ENCODE measurements at regions not wholly inside any gene's neighbourhood (a gene's known extent, or its start where the extent isn't known, plus 50 kb on each side); places are given as distances from the start of the nearest gene placed in this dataset.

GRCh38 chr2:156892467-156893281 is 364.8 kb upstream of the GALNT5 start:
- H3K9me3 ChIP-seq (ENCODE audit: control insufficient read depth, insufficient read depth, low read depth, low read length): no peaks in the 10 kb centered on the region
- H3K4me3 ChIP-seq (replicated peaks in 1 of 4; ENCODE audit: control extremely low read depth in 1 of 4, insufficient read depth in 1 of 4, low read depth in 3 of 4, low read length in 4 of 4): peak overlapping the region; percentile 37 to 60 (median 48)
- peak overlapping the region; percentile 4 for H3K9ac ChIP-seq (ENCODE audit: insufficient read depth, low read length)
- no peaks in the 10 kb centered on the region for H3K27me3 ChIP-seq (ENCODE audit: control insufficient read depth, insufficient read depth, low read length)
- TF ChIP-seq EZH2 (IDR thresholded peaks at IDR 0.05; ENCODE audit: low read length, missing control alignments) (no peak), CTCF (conservative IDR thresholded peaks at IDR 0.05 in 1 of 2, IDR thresholded peaks at IDR 0.05 in 1 of 2; ENCODE audit: low read depth in 1 of 2, low read length in 2 of 2) (peak; percentile 39 to 48)
- H4K20me1 ChIP-seq (ENCODE audit: control insufficient read depth, extremely low read depth, insufficient read depth, low read length): no peaks in the 10 kb centered on the region
- peak overlapping the region; percentile 86 for H3K4me2 ChIP-seq (ENCODE audit: extremely low read depth, insufficient read depth, low read length)
- peak overlapping the region; percentile 92 for H2AFZ ChIP-seq (ENCODE audit: low read length)
- peak; percentile 44 to 76 for DNase-seq (ENCODE audit: low read depth in 2 of 2)
- H3K27ac ChIP-seq (ENCODE audit: insufficient read depth, low read length): no peak overlapping the region
- peaks cover 3% of the 10 kb centered on the region for H3K4me1 ChIP-seq (ENCODE audit: control insufficient read depth, extremely low read depth, insufficient read depth, low read length)
- no peaks in the 10 kb centered on the region for H3K36me3 ChIP-seq (ENCODE audit: control insufficient read depth, insufficient read depth, low read length)
- H3K79me2 ChIP-seq (ENCODE audit: control insufficient read depth, insufficient read depth, low read length): no peaks in the 10 kb centered on the region

- Histone ChIP-seq H3K36me3 (ENCODE audit: control insufficient read depth, insufficient read depth, low read length) (no peaks in the 10 kb centered on the region), H3K27me3 (ENCODE audit: control insufficient read depth, insufficient read depth, low read length) (no peaks in the 10 kb centered on the region), H3K4me3 (replicated peaks in 1 of 4; ENCODE audit: control extremely low read depth in 1 of 4, insufficient read depth in 1 of 4, low read depth in 3 of 4, low read length in 4 of 4) (no peak overlapping the region), H2AFZ (ENCODE audit: low read length) (no peak overlapping the region), H3K9ac (ENCODE audit: insufficient read depth, low read length) (no peak overlapping the region), H3K9me3 (ENCODE audit: control insufficient read depth, insufficient read depth, low read depth, low read length) (no peaks in the 10 kb centered on the region), H4K20me1 (ENCODE audit: control insufficient read depth, extremely low read depth, insufficient read depth, low read length) (no peaks in the 10 kb centered on the region), H3K27ac (ENCODE audit: insufficient read depth, low read length) (no peak overlapping the region), H3K4me2 (ENCODE audit: extremely low read depth, insufficient read depth, low read length) (no peak overlapping the region), H3K79me2 (ENCODE audit: control insufficient read depth, insufficient read depth, low read length) (no peaks in the 10 kb centered on the region), H3K4me1 (ENCODE audit: control insufficient read depth, extremely low read depth, insufficient read depth, low read length) (peaks cover 3% of the 10 kb centered on the region)
- DNase-seq (ENCODE audit: low read depth in 2 of 2): peak; percentile 39 to 75
- TF ChIP-seq EZH2 (IDR thresholded peaks at IDR 0.05; ENCODE audit: low read length, missing control alignments) (no peak), CTCF (conservative IDR thresholded peaks at IDR 0.05 in 1 of 2, IDR thresholded peaks at IDR 0.05 in 1 of 2; ENCODE audit: low read depth in 1 of 2, low read length in 2 of 2) (no peak)
These were observed 361.2 kb upstream of the GALNT5 start for GRCh38 chr2:156896294-156896693.

DNA sequence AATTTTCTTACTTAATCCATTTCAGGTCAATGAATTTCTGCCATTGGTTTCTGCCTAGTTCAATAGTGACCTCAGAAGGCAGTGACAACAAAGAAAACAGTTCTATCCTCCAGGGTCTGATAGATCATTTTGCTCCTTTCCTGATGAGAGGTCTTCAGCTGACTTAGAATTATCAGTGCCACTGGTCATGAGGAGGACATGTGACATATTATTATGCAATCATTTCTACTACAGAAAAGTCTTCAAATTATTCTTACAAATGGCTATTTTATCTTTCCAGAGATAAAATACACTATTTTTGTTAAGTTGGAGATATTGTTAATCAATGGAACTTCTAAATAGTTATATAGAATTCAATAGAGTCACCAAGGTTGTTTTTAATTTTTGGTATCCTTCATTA is 360.0 kb upstream of the GALNT5 start:
- TF ChIP-seq EZH2 (IDR thresholded peaks at IDR 0.05; ENCODE audit: low read length, missing control alignments) (no peak), CTCF (conservative IDR thresholded peaks at IDR 0.05 in 1 of 2, IDR thresholded peaks at IDR 0.05 in 1 of 2; ENCODE audit: low read depth in 1 of 2, low read length in 2 of 2) (no peak)
- Histone ChIP-seq H3K4me2 (ENCODE audit: extremely low read depth, insufficient read depth, low read length) (no peak overlapping the region), H3K4me3 (replicated peaks in 1 of 4; ENCODE audit: control extremely low read depth in 1 of 4, insufficient read depth in 1 of 4, low read depth in 3 of 4, low read length in 4 of 4) (no peak overlapping the region), H3K27ac (ENCODE audit: insufficient read depth, low read length) (no peak overlapping the region), H3K36me3 (ENCODE audit: control insufficient read depth, insufficient read depth, low read length) (no peaks in the 10 kb centered on the region), H3K27me3 (ENCODE audit: control insufficient read depth, insufficient read depth, low read length) (no peaks in the 10 kb centered on the region), H4K20me1 (ENCODE audit: control insufficient read depth, extremely low read depth, insufficient read depth, low read length) (no peaks in the 10 kb centered on the region), H3K9me3 (ENCODE audit: control insufficient read depth, insufficient read depth, low read depth, low read length) (no peaks in the 10 kb centered on the region), H3K4me1 (ENCODE audit: control insufficient read depth, extremely low read depth, insufficient read depth, low read length) (peaks cover 2% of the 10 kb centered on the region), H3K9ac (ENCODE audit: insufficient read depth, low read length) (no peak overlapping the region), H3K79me2 (ENCODE audit: control insufficient read depth, insufficient read depth, low read length) (no peaks in the 10 kb centered on the region), H2AFZ (ENCODE audit: low read length) (no peak overlapping the region)
- no peak for DNase-seq (ENCODE audit: low read depth in 2 of 2)

Data from fibroblast of lung (primary cell).